Stimulated activated CD4-positive, alpha-beta T cell treated with anti-CD3 and anti-CD28 coated beads, Interleukin-4, amount 100 ng/mL, for 48 hours (primary cell): ENCODE measurements at regions not wholly inside any gene's neighbourhood (a gene's known extent, or its start where the extent isn't known, plus 50 kb on each side); places are given as distances from the start of the nearest gene placed in this dataset.

Experiments used
- DNase-seq, 2 donors: peaks; one replicate each; pipeline ENCODE4 v3.0.0-alpha.2; 2020; ENCODE audit warnings: low read depth in 2 of 2

GRCh38 chr5:124274949-124275348, 471.5 kb downstream of the ZNF608 start:
- DNase-seq = no peak

- DNase-seq = no peak
Observed at GRCh38 chr5:124264499-124264898, 481.9 kb downstream of the ZNF608 start.

GRCh38 chr5:124263680-124264491, 482.6 kb downstream of the ZNF608 start:
- no peak for DNase-seq

GRCh38 chr5:124262991-124263571, 483.4 kb downstream of the ZNF608 start:
- no peak for DNase-seq

GRCh38 chr5:124262470-124262869, 484.0 kb downstream of the ZNF608 start:
- DNase-seq = no peak

- no peak for DNase-seq
Observed at GRCh38 chr5:124261848-124262247, 484.6 kb downstream of the ZNF608 start.

- DNase-seq = no peak
Observed at GRCh38 chr5:124260921-124261515, 485.4 kb downstream of the ZNF608 start.

GRCh38 chr5:124259017-124259416, 487.4 kb downstream of the ZNF608 start:
- no peak for DNase-seq

GRCh38 chr5:124257048-124257447, 489.4 kb downstream of the ZNF608 start:
- no peak for DNase-seq

GRCh38 chr5:124253203-124253810, 493.1 kb downstream of the ZNF608 start:
- DNase-seq = no peak

- DNase-seq = no peak
Observed at GRCh38 chr5:124252747-124253146, 493.7 kb downstream of the ZNF608 start.

- DNase-seq = no peak
Observed at GRCh38 chr5:124252191-124252638, 494.2 kb downstream of the ZNF608 start.

- no peak for DNase-seq
Observed at GRCh38 chr5:124245276-124245675, 501.2 kb downstream of the ZNF608 start.

- DNase-seq = no peak
Observed at GRCh38 chr5:124240732-124241131, 505.7 kb downstream of the ZNF608 start.

- no peak for DNase-seq
Observed at GRCh38 chr5:124239572-124239971, 506.9 kb downstream of the ZNF608 start.

GRCh38 chr5:124238350-124238749, 508.1 kb downstream of the ZNF608 start:
- DNase-seq = no peak

- DNase-seq = no peak
Observed at GRCh38 chr5:124237206-124237695, 509.2 kb downstream of the ZNF608 start.

GRCh38 chr5:124236361-124237205, 509.9 kb downstream of the ZNF608 start:
- DNase-seq = no peak

- no peak for DNase-seq
Observed at GRCh38 chr5:124235576-124235975, 510.9 kb downstream of the ZNF608 start.

GRCh38 chr5:124234770-124235562, 511.5 kb downstream of the ZNF608 start:
- no peak for DNase-seq
